ENCODE measurements at regions not wholly inside any gene's neighbourhood (a gene's known extent, or its start where the extent isn't known, plus 50 kb on each side); places are given as distances from the start of the nearest gene placed in this dataset.

DNA sequence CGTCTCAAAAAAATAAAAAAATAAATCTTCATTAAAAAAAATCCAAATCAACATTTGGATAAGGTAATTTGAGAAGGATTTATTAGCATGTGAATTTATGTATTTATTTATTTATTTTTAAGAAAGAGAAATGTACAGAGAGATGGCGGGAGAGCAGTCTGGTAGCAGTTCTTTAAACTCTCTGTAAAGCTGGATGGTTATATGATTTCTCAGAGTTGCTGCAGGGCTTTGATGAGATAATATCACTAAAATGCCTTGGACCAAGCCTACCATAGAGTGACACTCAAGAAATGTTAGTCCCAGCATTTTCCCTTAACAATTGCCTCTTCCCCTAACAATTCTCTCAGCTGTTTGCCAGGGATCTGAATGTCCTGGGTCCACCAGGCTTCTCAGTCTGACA, 103.4 kb upstream of the LNX1 start:
- no peak for DNase-seq (ENCODE audit: low read depth, low spot score)

DNA sequence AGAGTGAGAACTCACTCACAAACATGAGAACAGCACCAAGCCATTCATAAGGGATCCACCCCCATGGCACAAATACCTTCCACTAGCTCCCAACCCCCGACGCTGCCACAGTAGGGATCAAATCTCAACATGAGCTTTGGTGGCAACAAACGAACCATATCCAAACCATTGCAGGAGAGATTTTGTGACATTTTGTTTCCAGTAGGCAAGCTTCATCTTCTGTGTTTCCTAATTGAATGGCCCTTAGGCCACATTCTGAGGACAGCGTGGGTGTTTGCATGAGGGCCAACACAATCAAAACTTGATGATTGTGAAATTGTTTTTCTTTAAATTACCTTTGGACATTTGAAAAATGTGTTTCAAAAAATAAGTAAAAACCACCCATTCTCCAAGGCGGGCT, 102.6 kb upstream of the LNX1 start:
- no peak for DNase-seq (ENCODE audit: low read depth, low spot score)

GRCh38 chr4:53693408-53693807, 102.1 kb upstream of the LNX1 start:
- DNase-seq (ENCODE audit: low read depth, low spot score) = no peak

- DNase-seq (ENCODE audit: low read depth, low spot score) = no peak
Observed at GRCh38 chr4:53688186-53688790, 97.0 kb upstream of the LNX1 start.

- no peak for DNase-seq (ENCODE audit: low read depth, low spot score)
Observed at GRCh38 chr4:53686521-53686920, 95.2 kb upstream of the LNX1 start.

DNA sequence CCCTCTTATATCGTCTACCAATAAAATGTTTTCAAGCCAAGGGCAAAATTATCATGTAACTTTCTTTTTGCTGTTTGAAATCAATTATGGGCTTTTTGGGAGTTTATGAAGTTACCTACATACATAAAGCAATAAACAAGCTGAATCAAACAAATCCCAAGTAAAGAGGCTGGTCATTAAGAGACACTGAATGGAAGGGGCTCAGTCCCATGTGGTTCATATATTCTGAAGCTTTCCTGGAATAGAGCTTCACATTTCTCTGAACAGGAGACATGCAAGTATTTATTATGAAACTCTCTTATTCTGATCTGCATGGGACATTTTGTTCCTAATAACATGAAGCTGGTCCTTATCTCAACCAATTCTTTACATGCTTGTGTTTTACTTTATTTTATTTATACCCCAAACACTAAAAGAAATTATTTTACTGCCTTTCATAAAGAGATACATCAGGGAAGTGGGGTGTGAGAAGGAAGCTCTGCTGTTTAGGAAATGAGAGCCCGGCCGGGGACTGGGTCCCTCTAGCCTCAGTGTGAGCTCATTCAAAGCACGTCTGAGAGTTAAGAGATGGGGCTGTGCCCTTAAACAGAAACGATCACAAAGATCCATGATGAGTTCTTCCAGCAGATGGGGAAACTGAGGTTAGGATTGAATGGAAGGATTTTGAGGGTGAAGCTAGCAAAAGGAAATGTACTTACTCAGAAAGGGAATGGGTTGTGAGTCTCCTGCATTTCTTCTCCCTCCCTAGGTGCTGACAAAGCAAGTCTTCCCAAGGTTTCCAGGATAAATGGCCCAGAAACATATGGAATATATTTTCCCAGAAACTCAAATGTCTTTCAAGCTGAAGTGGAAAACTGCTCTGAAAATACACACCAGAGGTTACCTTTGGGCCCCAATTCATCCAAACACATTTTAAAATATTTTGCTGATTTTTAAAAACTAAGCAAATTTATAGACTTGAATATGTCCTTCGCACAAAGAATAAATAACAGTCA, 93.1 kb upstream of the LNX1 start:
- DNase-seq (ENCODE audit: low read depth, low spot score) = no peak

DNA sequence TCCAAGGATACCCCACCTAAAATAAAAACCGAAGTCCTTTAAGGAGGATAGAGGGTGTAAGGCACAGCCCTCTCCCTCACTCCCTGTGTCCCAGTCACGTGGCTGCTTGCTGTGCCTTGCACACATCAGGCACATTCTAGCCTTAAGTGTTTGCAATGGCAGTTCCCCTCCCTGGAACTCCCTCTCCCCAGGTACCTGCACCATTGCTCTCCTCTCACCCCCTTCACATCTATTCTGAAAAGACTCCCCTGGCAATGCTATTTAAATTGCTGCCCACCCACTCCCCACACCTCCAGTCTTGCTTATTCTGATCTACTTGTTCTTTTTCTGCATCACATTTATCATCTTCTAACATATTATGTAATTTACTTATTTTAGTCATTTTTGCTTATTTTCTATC, 91.6 kb upstream of the LNX1 start:
- DNase-seq (ENCODE audit: low read depth, low spot score) = no peak

DNA sequence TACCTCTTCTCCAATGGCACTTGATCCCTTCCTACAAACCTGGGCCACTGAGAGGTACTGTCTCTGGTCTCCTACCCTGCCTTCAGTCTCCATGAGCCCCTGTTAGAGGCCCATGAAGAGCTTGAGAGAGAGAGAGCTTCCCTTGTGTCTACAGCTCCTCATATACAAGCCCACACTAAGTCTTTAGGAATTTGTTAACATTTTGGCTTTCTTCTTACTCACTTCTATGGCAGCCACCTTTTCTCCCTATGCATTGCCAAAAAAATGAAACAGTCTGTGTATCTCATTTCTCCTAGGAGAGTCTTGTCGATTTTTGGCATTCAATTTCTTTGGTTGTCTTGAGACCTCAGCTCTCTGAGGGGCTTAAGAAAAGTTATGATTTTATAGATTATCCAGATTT, 90.9 kb upstream of the LNX1 start:
- DNase-seq (ENCODE audit: low read depth, low spot score) = no peak

GRCh38 chr4:53680598-53680997, 89.3 kb upstream of the LNX1 start:
- DNase-seq (ENCODE audit: low read depth, low spot score) = no peak

- DNase-seq (ENCODE audit: low read depth, low spot score) = no peak
Observed at GRCh38 chr4:53680168-53680567, 88.9 kb upstream of the LNX1 start.

DNA sequence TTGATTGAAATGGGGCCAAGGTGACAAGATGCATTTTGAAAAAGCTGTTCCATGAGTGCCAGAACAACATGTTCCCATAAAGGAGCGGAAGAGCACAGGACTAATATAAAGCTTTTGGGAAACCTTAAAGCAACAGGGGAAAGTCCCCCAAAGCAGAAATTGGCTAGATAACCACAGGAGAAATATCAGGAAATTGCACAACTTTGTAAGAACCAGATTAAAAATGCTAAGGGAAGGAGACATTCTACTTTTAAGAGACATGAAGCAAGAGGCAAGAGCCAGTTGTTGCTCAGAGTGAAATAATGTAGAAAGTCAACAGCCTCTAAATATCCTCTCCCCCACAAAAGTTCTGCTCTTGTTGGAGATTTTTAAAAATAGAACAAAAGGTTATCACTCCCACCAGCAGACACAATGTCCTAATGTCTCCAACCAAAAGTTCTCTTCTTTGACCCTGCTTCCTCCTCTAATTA, 85.2 kb upstream of the LNX1 start:
- no peak for DNase-seq (ENCODE audit: low read depth, low spot score)

- DNase-seq (ENCODE audit: low read depth, low spot score) = no peak
Observed at GRCh38 chr4:53674903-53675302, 83.6 kb upstream of the LNX1 start.

DNA sequence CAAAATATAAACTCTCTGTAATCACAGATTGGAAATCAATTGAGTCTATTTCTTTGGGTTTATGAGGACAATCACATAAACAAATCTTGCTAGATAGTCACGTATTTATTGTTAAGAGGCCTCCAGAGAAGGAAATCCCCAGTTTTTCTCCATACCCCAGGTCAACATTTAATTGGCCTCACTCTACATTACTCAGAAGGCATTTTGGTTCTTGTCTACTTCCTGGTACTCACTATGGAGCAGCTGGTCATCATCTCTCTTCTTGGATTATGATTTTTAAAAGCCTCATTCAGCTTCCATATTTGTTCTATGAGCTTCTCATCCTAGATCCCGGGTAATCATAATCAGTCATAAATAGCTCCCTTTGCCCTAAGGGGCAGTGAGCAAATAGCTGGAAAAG, 81.6 kb upstream of the LNX1 start:
- DNase-seq (ENCODE audit: low read depth, low spot score) = no peak

DNA sequence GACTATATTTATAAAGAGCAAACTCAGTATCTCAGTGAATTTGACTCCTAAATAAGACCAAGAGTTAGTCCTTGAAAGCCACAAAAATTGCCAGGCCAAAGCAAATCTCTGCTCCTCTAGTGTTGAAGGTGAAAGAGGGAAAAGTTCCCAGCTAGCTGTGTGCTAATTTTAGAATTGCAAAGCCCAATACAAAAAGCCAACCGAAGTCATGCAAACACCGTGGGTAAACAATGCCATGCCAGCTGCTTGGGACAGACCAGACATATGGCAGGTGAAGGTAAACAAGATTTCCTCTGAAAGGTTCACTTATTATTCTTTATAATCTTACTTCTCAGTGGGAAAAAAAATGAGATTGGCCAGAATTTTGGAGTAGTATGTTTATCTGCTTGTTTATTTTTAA, 80.5 kb upstream of the LNX1 start:
- DNase-seq (ENCODE audit: low read depth, low spot score) = no peak

DNA sequence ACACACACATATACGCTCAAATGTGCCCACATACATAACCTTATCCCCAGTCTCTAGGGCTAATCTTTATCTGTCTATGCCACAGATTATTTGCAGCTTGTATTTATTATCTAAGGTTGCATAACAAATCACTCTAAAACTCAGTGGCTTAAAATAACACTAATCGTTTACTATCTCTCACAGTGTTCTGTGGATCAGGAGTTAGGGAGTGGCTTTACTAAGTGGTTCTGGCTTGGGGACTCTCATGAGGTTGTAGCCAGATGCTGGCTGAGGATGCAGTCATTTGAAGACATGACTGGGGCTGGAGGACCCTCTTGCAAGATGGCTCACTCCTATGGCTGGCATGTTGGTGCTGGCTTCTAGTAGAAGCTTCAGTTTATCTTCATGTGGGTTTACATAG, 68.5 kb upstream of the LNX1 start:
- DNase-seq (ENCODE audit: low read depth, low spot score) = no peak

GRCh38 chr4:53659112-53659511, 67.8 kb upstream of the LNX1 start:
- no peak for DNase-seq (ENCODE audit: low read depth, low spot score)

GRCh38 chr4:53658029-53658428, 66.7 kb upstream of the LNX1 start:
- no peak for DNase-seq (ENCODE audit: low read depth, low spot score)

DNA sequence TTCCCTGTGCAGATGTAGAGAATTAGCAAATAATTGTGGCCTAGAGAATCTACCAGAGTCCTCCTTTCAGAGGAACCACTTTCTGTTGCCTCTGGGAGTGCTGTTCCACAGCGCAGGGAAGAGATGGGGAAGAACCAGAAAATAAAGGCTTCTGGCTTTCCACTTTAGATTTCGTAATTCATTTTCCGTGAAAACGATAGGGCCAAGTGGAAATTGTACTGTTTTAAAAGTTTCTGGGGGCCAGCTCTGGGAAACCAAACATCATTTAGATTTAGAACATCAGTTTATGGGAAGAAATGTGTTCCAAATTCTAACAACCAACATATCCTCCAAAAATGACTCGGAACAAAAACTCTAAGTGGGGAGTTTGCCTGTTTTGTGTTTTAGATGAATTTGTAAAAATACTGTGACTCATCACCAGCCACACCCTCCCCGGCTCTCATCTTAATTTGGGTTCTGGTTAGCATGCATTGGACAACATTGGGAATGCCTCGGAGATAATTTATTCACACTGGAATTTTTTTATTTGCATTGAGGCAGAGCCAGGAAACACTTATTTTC, 65.2 kb upstream of the LNX1 start:
- DNase-seq (ENCODE audit: low read depth, low spot score) = no peak

GRCh38 chr4:53654300-53654758, 63.0 kb upstream of the LNX1 start:
- DNase-seq (ENCODE audit: low read depth, low spot score) = no peak

- no peak for DNase-seq (ENCODE audit: low read depth, low spot score)
Observed at GRCh38 chr4:53653484-53654053, 62.3 kb upstream of the LNX1 start.

DNA sequence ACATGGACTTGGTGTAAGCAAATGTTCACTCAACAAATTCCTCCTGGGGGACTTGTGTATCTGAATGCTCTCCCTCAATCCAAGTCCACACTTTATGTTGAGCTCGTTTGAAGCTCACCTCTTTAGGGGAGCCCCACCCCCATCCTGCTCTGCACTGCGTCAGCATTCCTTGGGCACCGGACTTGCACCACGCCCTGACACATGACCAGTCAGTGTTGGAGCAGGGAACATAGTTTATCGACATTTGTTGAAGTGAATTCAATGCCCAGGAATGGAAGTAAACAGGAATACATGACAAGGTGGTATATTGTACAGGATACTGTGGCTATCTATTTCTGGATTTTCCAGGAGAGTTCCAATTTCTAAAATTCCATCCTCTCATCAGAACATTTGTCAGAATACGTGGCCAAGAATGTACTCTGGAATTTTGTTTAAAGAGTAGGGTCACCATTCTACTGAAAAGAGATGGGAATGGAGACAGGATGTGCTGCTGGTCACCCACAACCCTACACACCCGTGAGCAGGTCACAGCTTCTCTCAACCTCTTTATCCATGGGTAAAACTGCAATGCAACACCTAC, 60.0 kb upstream of the LNX1 start:
- no peak for DNase-seq (ENCODE audit: low read depth, low spot score)

GRCh38 chr4:53649357-53649756, 58.1 kb upstream of the LNX1 start:
- no peak for DNase-seq (ENCODE audit: low read depth, low spot score)

Measured in pulmonary artery endothelial cell (primary cell).